Central memory CD8-positive, alpha-beta T cell (primary cell): ENCODE measurements at regions not wholly inside any gene's neighbourhood (a gene's known extent, or its start where the extent isn't known, plus 50 kb on each side); places are given as distances from the start of the nearest gene placed in this dataset.

ENCODE experiments used
- ATAC-seq: fragments of 150-1000 bp; cut with Tn5 transposase; replicated peaks from 2 replicates; pipeline ENCODE4 v1.10.0; 2022; ENCODE audit warnings: mild to moderate bottlenecking, moderate FRiP score, moderate number of reproducible peaks; ENCODE audit not compliant: poor library complexity, severe bottlenecking; ENCODE audit errors: extremely low read depth
- DNase-seq, 2 donors: peaks; one replicate each; pipeline ENCODE4 v3.0.0; 2021; ENCODE audit warnings: low spot score in 2 of 2
- H3K27ac Mint-ChIP-seq: one replicate; pipeline ENCODE4 v1.8.0; 2022; ENCODE audit warnings: low read depth, mild to moderate bottlenecking, moderate library complexity, mixed read lengths
- H3K27me3 Mint-ChIP-seq: one replicate; pipeline ENCODE4 v1.8.0; 2022; ENCODE audit warnings: mixed read lengths
- H3K36me3 Mint-ChIP-seq: one replicate; pipeline ENCODE4 v1.8.0; 2022; ENCODE audit warnings: mild to moderate bottlenecking, moderate library complexity, mixed read lengths; ENCODE audit not compliant: insufficient read depth
- H3K4me1 Mint-ChIP-seq: one replicate; pipeline ENCODE4 v1.8.0; 2022; ENCODE audit warnings: mixed read lengths
- H3K4me3 Mint-ChIP-seq: one replicate; pipeline ENCODE4 v1.8.0; 2022; ENCODE audit warnings: mild to moderate bottlenecking, moderate library complexity, mixed read lengths
- H3K9me3 Mint-ChIP-seq: one replicate; pipeline ENCODE4 v1.8.0; 2022; ENCODE audit warnings: mixed read lengths

DNA sequence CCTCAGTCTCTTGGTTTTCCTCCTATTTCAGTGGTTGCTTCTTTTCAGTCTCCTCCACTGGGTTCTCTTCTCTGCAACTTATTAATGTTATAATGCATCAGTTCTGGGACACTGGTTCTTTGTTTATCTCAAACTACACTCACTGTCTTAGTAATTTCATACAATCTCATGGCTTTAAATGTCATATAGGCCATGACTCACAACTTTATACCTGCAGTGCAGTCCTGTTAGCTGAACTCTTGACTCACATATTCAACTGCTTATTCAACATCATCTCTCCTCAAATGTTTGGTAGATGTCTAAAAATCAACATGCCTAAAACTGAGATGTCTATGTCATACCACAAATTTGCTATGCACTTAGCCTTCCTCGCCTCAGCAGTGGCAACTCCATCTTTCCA lies 101.2 kb upstream of the PALS2 start:
- H3K4me1 Mint-ChIP-seq, result no peaks in the 10 kb centered on the region
- DNase-seq (no peak), ATAC-seq (no peak)
- peaks cover 3% of the 10 kb centered on the region for H3K36me3 Mint-ChIP-seq
- H3K27ac Mint-ChIP-seq, result no peak overlapping the region
- H3K9me3 Mint-ChIP-seq, result no peaks in the 10 kb centered on the region
- H3K27me3 Mint-ChIP-seq, result no peaks in the 10 kb centered on the region
- H3K4me3 Mint-ChIP-seq, result no peak overlapping the region

DNA sequence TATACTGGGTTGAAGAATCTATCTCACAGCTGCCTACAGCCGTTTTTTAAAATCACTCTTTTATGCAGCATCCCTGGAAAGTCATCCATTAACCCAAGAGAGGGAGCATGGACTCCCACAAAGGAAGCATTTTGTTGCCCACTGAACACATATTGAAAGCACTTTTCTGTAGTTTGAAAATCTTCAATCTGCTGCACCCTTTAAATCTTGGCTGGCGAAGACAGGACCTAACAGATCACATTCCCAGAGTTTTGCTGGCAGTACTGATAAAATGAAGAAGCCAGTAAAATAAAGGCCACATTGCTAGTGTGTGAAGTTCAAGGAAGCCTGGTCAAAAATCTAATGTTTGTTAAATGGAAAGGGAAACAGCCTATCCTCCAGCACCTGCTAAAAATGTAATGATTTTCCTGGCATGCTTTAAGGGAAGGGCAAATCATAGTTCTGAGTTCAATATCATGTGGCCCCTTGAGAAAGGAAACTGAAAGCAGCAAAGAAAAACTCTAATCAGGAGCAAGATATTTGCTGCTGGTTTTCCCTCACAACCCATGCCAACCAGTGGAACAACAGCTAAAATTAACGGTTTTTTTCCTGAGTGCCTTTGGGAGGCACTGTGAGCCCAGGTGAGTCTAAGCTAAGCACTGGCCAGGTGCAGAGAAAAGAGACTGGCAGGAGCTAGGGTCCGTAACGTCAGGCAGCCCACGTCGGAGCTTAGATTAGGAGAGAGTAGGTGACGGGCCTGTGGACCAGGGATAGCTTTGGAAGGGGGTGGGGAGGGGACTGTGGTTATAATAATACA lies 97.9 kb upstream of the PALS2 start:
- no peaks in the 10 kb centered on the region for H3K4me1 Mint-ChIP-seq
- H3K27ac Mint-ChIP-seq, result no peak overlapping the region

GRCh38 chr7:24476227-24476626 lies 97.0 kb upstream of the PALS2 start:
- Mint-ChIP-seq H3K36me3 (peaks cover 4% of the 10 kb centered on the region), H3K27me3 (peaks cover 12% of the 10 kb centered on the region)
- no peak for DNase-seq

More for the DNA sequence above, 97.9 kb upstream of the PALS2 start:
- DNase-seq, result no peak
- ATAC-seq, result no peak
- no peaks in the 10 kb centered on the region for H3K9me3 Mint-ChIP-seq
- peaks cover 4% of the 10 kb centered on the region for H3K36me3 Mint-ChIP-seq
- peaks cover 3% of the 10 kb centered on the region for H3K27me3 Mint-ChIP-seq
- no peak overlapping the region for H3K4me3 Mint-ChIP-seq

GRCh38 chr7:24477398-24478136 lies 95.7 kb upstream of the PALS2 start:
- H3K27ac Mint-ChIP-seq, result no peak overlapping the region
- H3K36me3 Mint-ChIP-seq, result peaks cover 4% of the 10 kb centered on the region
- no peak overlapping the region for H3K4me3 Mint-ChIP-seq
- no peak for ATAC-seq
- H3K4me1 Mint-ChIP-seq, result no peaks in the 10 kb centered on the region
- H3K27me3 Mint-ChIP-seq, result peaks cover 24% of the 10 kb centered on the region
- DNase-seq, result no peak
- no peaks in the 10 kb centered on the region for H3K9me3 Mint-ChIP-seq

More at GRCh38 chr7:24476227-24476626, 97.0 kb upstream of the PALS2 start:
- Mint-ChIP-seq H3K4me3 (no peak overlapping the region), H3K9me3 (no peaks in the 10 kb centered on the region), H3K27ac (no peak overlapping the region), H3K4me1 (no peaks in the 10 kb centered on the region)
- no peak for ATAC-seq

DNA sequence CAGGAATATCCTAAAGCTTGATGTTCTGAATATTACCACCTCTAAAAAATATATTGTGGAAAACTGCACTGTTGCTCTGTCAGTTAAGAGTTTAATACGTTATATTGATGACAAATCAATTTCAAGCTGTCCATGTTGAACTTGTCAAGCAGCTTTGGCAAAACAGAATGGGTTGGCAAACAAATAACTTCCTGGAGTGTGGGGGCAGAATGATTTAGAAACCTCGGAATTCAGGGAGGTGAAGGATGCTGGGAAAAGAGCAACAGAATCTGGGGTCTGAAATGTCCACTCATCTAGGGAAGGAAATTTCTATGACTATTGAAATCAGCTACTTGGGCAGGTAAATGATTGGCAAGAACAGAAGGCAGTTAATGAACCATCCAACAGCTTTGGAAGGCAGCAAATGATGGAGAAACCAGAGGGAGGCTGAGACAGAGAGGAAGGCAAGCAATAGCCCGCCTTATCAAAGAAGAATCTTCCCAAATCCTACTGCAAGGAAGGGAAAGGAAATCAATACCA lies 95.1 kb upstream of the PALS2 start:
- Mint-ChIP-seq H3K9me3 (no peaks in the 10 kb centered on the region), H3K27me3 (peaks cover 24% of the 10 kb centered on the region), H3K27ac (no peak overlapping the region), H3K4me3 (no peak overlapping the region), H3K36me3 (peaks cover 4% of the 10 kb centered on the region), H3K4me1 (no peaks in the 10 kb centered on the region)
- ATAC-seq, result no peak
- DNase-seq, result no peak

DNA sequence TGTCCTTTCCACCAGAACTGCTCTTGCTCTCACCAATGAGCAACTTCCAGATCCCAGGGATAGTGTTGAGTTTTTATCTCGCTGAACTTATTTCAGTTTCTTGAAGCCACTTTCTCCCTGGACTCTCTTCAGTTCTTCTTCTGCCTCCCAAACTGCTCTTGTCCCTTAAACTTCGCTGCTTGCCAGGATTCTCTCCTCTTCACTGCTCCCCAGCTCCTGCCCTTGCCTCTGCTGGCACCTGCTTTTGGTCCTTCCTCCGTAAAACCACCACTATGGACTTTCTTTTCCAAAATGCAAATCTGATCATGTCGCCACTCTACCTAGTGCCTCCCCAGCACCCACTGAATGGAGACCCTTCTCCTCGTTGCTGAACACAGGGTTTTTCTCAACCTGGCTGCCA lies 92.8 kb upstream of the PALS2 start:
- no peaks in the 10 kb centered on the region for H3K9me3 Mint-ChIP-seq
- ATAC-seq (no peak), DNase-seq (no peak)
- no peak overlapping the region for H3K4me3 Mint-ChIP-seq
- H3K36me3 Mint-ChIP-seq, result peaks cover 3% of the 10 kb centered on the region
- H3K27ac Mint-ChIP-seq, result no peak overlapping the region
- no peaks in the 10 kb centered on the region for H3K4me1 Mint-ChIP-seq
- H3K27me3 Mint-ChIP-seq, result peaks cover 39% of the 10 kb centered on the region

- peaks cover 40% of the 10 kb centered on the region for H3K27me3 Mint-ChIP-seq
- H3K4me1 Mint-ChIP-seq, result no peaks in the 10 kb centered on the region
These were observed 89.4 kb upstream of the PALS2 start for GRCh38 chr7:24483804-24484203.

GRCh38 chr7:24492576-24492975 lies 80.7 kb upstream of the PALS2 start:
- Mint-ChIP-seq H3K27ac (no peak overlapping the region), H3K4me3 (no peak overlapping the region), H3K4me1 (no peaks in the 10 kb centered on the region), H3K9me3 (no peaks in the 10 kb centered on the region), H3K36me3 (no peaks in the 10 kb centered on the region), H3K27me3 (peaks cover 18% of the 10 kb centered on the region)
- DNase-seq, result no peak
- ATAC-seq, result no peak

More at GRCh38 chr7:24483804-24484203, 89.4 kb upstream of the PALS2 start:
- Mint-ChIP-seq H3K9me3 (no peaks in the 10 kb centered on the region), H3K27ac (no peak overlapping the region), H3K4me3 (no peak overlapping the region), H3K36me3 (no peaks in the 10 kb centered on the region)
- no peak for ATAC-seq
- DNase-seq, result no peak

DNA sequence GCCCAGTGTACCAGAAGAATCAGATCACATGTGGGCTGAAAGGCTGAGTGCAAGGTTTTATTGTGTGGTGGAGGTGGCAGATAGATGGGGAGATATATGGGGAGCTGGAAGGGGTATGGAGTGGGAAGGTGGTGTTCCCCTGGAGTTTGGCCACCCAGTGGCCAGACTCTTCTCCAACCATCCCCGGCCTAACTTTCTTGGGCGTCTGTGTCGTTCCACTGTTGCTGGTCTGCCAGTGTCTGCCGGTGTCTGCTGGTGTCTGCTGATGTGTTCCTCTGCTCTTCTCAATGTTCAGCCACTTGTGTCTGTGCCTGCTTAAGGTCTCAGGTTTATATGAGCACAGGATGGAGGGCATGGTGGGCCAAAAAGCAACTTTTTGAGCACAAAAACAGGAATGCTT lies 78.4 kb upstream of the PALS2 start:
- Mint-ChIP-seq H3K36me3 (no peaks in the 10 kb centered on the region), H3K27ac (no peak overlapping the region), H3K4me1 (no peaks in the 10 kb centered on the region), H3K9me3 (no peaks in the 10 kb centered on the region), H3K27me3 (peaks cover 18% of the 10 kb centered on the region), H3K4me3 (no peak overlapping the region)
- ATAC-seq (no peak), DNase-seq (no peak)

DNA sequence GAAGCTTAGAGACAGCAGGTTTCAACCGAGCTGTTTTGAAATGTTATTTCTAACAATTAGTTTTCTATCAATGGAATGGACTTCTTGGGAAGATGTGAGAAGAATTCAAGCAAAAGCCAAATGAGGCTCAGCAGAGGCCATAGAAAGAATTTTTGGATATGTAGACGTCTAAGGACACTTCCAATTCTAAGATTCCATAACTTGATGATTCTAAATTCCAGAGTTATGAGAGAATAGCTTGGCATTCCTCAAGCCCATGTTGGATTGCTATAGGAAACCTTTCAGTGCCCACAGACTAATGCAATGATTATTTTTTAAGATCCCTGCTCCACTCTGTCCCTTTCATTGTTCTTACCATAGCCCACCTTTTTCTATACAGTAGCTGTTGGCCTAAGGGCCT lies 77.2 kb upstream of the PALS2 start:
- H3K4me3 Mint-ChIP-seq, result no peak overlapping the region
- H3K27ac Mint-ChIP-seq, result no peak overlapping the region
- no peaks in the 10 kb centered on the region for H3K4me1 Mint-ChIP-seq
- peaks cover 6% of the 10 kb centered on the region for H3K27me3 Mint-ChIP-seq
- no peaks in the 10 kb centered on the region for H3K9me3 Mint-ChIP-seq
- no peaks in the 10 kb centered on the region for H3K36me3 Mint-ChIP-seq
- ATAC-seq, result no peak
- DNase-seq, result no peak

DNA sequence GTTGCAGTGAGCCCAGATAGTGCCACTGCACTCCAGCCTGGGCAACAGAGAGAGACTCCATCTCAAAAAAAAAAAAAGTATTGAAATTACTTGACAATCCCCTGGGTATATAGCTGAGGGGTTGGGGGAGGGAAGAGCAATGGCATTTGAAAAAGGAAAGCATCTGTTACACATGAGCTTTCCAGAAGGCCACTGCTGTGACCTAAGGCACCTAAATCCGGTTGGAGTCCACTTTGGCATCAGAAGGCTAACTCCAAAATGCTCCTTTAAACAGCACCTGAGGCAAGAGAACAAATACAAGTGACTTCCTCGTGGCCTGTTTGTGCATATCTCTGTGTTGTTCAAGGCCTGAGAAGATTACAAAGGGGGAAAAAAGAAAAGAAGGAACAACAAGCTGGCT lies 74.8 kb upstream of the PALS2 start:
- Mint-ChIP-seq H3K4me1 (no peaks in the 10 kb centered on the region), H3K27me3 (no peaks in the 10 kb centered on the region), H3K4me3 (no peak overlapping the region), H3K36me3 (no peaks in the 10 kb centered on the region), H3K27ac (no peak overlapping the region), H3K9me3 (no peaks in the 10 kb centered on the region)
- DNase-seq, result no peak
- ATAC-seq, result no peak

DNA sequence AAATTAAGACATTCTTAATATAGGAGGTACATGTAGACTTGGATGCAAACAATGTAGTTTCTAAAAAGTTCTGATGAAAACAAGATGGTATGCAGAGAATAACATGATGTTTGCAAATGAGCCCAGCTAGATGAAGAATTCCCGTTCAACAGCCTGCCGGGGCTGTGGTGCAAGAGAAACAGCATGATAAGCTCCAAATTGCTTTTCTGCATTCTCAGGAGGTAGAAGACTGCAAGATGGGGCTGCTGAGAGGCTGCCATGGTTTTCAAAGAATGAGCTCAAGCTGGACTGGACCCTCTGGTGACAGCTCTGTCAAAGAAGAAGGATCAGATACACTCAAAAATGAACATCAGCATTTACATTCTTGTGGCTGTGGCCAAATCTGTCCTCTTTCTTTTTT lies 73.4 kb upstream of the PALS2 start:
- DNase-seq (no peak), ATAC-seq (no peak)

GRCh38 chr7:24500599-24500998 lies 72.7 kb upstream of the PALS2 start:
- H3K4me3 Mint-ChIP-seq, result no peak overlapping the region
- H3K4me1 Mint-ChIP-seq, result no peaks in the 10 kb centered on the region
- DNase-seq (no peak), ATAC-seq (no peak)
- H3K9me3 Mint-ChIP-seq, result no peaks in the 10 kb centered on the region
- H3K27me3 Mint-ChIP-seq, result no peaks in the 10 kb centered on the region
- no peak overlapping the region for H3K27ac Mint-ChIP-seq
- H3K36me3 Mint-ChIP-seq, result no peaks in the 10 kb centered on the region

More for the DNA sequence above, 73.4 kb upstream of the PALS2 start:
- no peaks in the 10 kb centered on the region for H3K9me3 Mint-ChIP-seq
- no peak overlapping the region for H3K27ac Mint-ChIP-seq
- no peaks in the 10 kb centered on the region for H3K4me1 Mint-ChIP-seq
- H3K27me3 Mint-ChIP-seq, result no peaks in the 10 kb centered on the region
- no peaks in the 10 kb centered on the region for H3K36me3 Mint-ChIP-seq
- H3K4me3 Mint-ChIP-seq, result no peak overlapping the region
